Left lung (tissue), 4 donors: ENCODE measurements at regions not wholly inside any gene's neighbourhood (a gene's known extent, or its start where the extent isn't known, plus 50 kb on each side); places are given as distances from the start of the nearest gene placed in this dataset.

ENCODE experiments used
- ATAC-seq: fragments of 200-7000 bp; cut with Tn5 transposase; one replicate; pipeline ENCODE4 v1.9.1; 2020; ENCODE audit warnings: moderate library complexity
- DNase-seq, 4 donors: peaks; one replicate each; pipeline ENCODE4 v3.0.0-alpha.2; 2013 to 2020
- H3K27ac ChIP-seq, 2 donors: fragments of 200-600 bp; sonication (generic) in 1 of 2; one replicate each; pipeline versions ENCODE4 v1.5.0 to v1.8.0; 2020 to 2021
- H3K27me3 ChIP-seq, 2 donors: fragments of 200-600 bp; sonication (generic) in 1 of 2; one replicate each; pipeline versions ENCODE4 v1.5.0 to v1.8.0; 2020 to 2021
- H3K36me3 ChIP-seq, 2 donors: fragments of 200-600 bp; sonication (generic) in 1 of 2; one replicate each; pipeline versions ENCODE4 v1.5.0 to v1.8.0; 2020 to 2021
- H3K4me1 ChIP-seq, 2 donors: fragments of 200-600 bp; one replicate each; pipeline ENCODE4 v1.8.0; 2021
- H3K4me3 ChIP-seq, 2 donors: fragments of 200-600 bp; sonication (generic) in 1 of 2; one replicate each; pipeline versions ENCODE4 v1.5.0 to v1.8.0; 2020 to 2021; ENCODE audit warnings: mild to moderate bottlenecking in 1 of 2
- H3K9me3 ChIP-seq, 2 donors: fragments of 200-600 bp; sonication (generic) in 1 of 2; one replicate each; pipeline versions ENCODE4 v1.5.0 to v1.8.0; 2020 to 2021
- intact Hi-C, 2 donors: fragments of 100-400 bp; cut with DNase I; formaldehyde crosslinking; loops; one replicate each; pipeline versions ENCODE4 v1.11.2 to v1.14.2; 2022
- TF ChIP-seq, protein P1 (sequence below), 2 donors: fragments of 200-600 bp; sonication (generic) in 1 of 2; IDR thresholded peaks; one replicate each; pipeline versions ENCODE4 v1.5.0 to v1.8.0; 2021; ENCODE audit warnings: antibody characterized with exemption in 2 of 2
- donor health status: DM: no; HTN: yes; CAD: no.
- donor health status: DM: no; HTN: no; CAD: no.

- Histone ChIP-seq H3K9me3 (no peaks in the 10 kb centered on the region), H3K27me3 (peaks cover 0 to 50% of the 10 kb centered on the region in 2 donors), H3K27ac (no peak overlapping the region), H3K4me1 (no peaks in the 10 kb centered on the region), H3K36me3 (no peaks in the 10 kb centered on the region), H3K4me3 (no peak overlapping the region)
- TF ChIP-seq, protein P1, sequence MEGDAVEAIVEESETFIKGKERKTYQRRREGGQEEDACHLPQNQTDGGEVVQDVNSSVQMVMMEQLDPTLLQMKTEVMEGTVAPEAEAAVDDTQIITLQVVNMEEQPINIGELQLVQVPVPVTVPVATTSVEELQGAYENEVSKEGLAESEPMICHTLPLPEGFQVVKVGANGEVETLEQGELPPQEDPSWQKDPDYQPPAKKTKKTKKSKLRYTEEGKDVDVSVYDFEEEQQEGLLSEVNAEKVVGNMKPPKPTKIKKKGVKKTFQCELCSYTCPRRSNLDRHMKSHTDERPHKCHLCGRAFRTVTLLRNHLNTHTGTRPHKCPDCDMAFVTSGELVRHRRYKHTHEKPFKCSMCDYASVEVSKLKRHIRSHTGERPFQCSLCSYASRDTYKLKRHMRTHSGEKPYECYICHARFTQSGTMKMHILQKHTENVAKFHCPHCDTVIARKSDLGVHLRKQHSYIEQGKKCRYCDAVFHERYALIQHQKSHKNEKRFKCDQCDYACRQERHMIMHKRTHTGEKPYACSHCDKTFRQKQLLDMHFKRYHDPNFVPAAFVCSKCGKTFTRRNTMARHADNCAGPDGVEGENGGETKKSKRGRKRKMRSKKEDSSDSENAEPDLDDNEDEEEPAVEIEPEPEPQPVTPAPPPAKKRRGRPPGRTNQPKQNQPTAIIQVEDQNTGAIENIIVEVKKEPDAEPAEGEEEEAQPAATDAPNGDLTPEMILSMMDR (IDR thresholded peaks at IDR 0.05), result no peak
- intact Hi-C loops, result no loop called here
- no peak for ATAC-seq
- DNase-seq, result no peak
Measured at GRCh38 chr1:17998889-17999288, 108.7 kb upstream of the IGSF21 start.

- intact Hi-C loops, result no loop called here
- no peak overlapping the region for H3K4me3 ChIP-seq
- no peaks in the 10 kb centered on the region for H3K9me3 ChIP-seq
- H3K36me3 ChIP-seq, result no peaks in the 10 kb centered on the region
- H3K27ac ChIP-seq, result no peak overlapping the region
- TF ChIP-seq, protein P1 (IDR thresholded peaks at IDR 0.05), result no peak
- ATAC-seq (no peak), DNase-seq (no peak)
- no peaks in the 10 kb centered on the region for H3K4me1 ChIP-seq
- peaks cover 0 to 52% of the 10 kb centered on the region in 2 donors for H3K27me3 ChIP-seq
Measured at GRCh38 chr1:17999884-18000283, 107.7 kb upstream of the IGSF21 start.

DNA sequence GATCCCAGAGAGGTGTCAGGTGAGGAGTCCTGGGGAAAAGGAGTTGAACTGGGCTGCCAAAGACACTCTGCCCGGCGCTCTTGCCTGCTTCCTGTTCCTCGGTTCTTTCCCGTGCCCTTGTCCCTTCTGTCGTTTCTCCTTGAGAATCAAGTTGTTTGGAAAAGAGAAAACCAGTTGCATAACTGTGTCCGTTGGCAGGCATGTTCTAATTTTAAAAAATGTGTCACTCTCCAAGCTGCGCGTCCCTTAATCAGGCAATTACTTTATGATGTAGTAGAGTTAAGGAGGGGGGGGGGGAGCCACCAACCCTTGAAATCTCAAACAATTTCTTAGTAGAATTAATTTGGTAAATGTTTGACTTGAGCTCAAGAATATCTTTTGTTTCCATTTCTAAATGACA lies 105.9 kb upstream of the IGSF21 start:
- no peaks in the 10 kb centered on the region for H3K9me3 ChIP-seq
- H3K4me3 ChIP-seq, result no peak overlapping the region
- intact Hi-C loops, result no loop called here
- H3K4me1 ChIP-seq, result no peaks in the 10 kb centered on the region
- peaks cover 0 to 50% of the 10 kb centered on the region in 2 donors for H3K27me3 ChIP-seq
- TF ChIP-seq, protein P1 (IDR thresholded peaks at IDR 0.05), result no peak
- DNase-seq (no peak), ATAC-seq (no peak)
- no peaks in the 10 kb centered on the region for H3K36me3 ChIP-seq
- no peak overlapping the region for H3K27ac ChIP-seq

DNA sequence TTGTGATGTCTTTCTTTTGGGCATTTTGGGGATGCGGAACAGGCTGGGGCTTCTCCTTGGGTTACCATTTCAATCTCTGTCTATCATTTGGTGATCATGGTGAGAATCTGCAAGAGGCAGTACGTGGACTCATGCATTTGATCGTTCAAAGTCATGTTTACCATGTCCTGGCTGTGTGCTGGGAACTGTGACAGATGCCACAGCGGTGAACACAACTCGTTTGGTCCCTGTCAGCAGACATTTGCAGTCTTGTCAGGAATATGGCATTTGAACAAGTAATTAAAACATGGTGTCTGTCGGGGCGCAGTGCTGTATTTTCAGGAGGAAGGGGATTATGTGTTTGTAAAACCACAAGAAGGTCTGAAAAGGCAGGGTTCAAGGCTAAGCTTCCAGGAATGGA lies 103.3 kb upstream of the IGSF21 start:
- H3K4me3 ChIP-seq, result no peak overlapping the region
- ATAC-seq (no peak), DNase-seq (no peak)
- H3K27ac ChIP-seq, result no peak overlapping the region
- no peaks in the 10 kb centered on the region for H3K4me1 ChIP-seq
- H3K36me3 ChIP-seq, result no peaks in the 10 kb centered on the region
- peaks cover 0 to 49% of the 10 kb centered on the region in 2 donors for H3K27me3 ChIP-seq
- intact Hi-C loops, result no loop called here
- no peaks in the 10 kb centered on the region for H3K9me3 ChIP-seq
- TF ChIP-seq, protein P1 (IDR thresholded peaks at IDR 0.05), result no peak

GRCh38 chr1:18005238-18005637 lies 102.4 kb upstream of the IGSF21 start:
- H3K27me3 ChIP-seq, result peaks cover 0 to 49% of the 10 kb centered on the region in 2 donors
- no peaks in the 10 kb centered on the region for H3K9me3 ChIP-seq
- H3K36me3 ChIP-seq, result no peaks in the 10 kb centered on the region
- no peak overlapping the region for H3K27ac ChIP-seq
- no peak for ATAC-seq
- intact Hi-C loops, result no loop called here
- H3K4me3 ChIP-seq, result no peak overlapping the region
- TF ChIP-seq, protein P1 (IDR thresholded peaks at IDR 0.05), result no peak
- no peaks in the 10 kb centered on the region for H3K4me1 ChIP-seq
- DNase-seq, result no peak
